ENCODE measurements at regions not wholly inside any gene's neighbourhood (a gene's known extent, or its start where the extent isn't known, plus 50 kb on each side); places are given as distances from the start of the nearest gene placed in this dataset.

- no peak for DNase-seq
- 81 to 90% methylated on average over 4 of the region's 4 CpGs for WGBS, 2 donors
- Histone ChIP-seq H3K4me1 (no peaks in the 10 kb centered on the region), H3K9me3 (peaks cover 0 to 9% (median 0%) of the 10 kb centered on the region in 11 donors), H3K4me3 (no peak overlapping the region), H3K36me3 (no peaks in the 10 kb centered on the region), H3K27me3 (no peaks in the 10 kb centered on the region), H3K27ac (no peak overlapping the region)
- ATAC-seq = no peak
- TF ChIP-seq CTCF (IDR thresholded peaks at IDR 0.05) = no peak
- intact Hi-C loops (cut with DNase I) = no loop called here
Measured at GRCh38 chr2:40606862-40607261, 155.0 kb upstream of the SLC8A1 start.

- DNase-seq = no peak
- Histone ChIP-seq H3K9me3 (peaks cover 0 to 13% (median 0%) of the 10 kb centered on the region in 11 donors), H3K4me1 (no peaks in the 10 kb centered on the region), H3K4me3 (no peak overlapping the region), H3K36me3 (no peaks in the 10 kb centered on the region), H3K27me3 (no peaks in the 10 kb centered on the region), H3K27ac (no peak overlapping the region)
- ATAC-seq = no peak
- no peak for TF ChIP-seq CTCF (IDR thresholded peaks at IDR 0.05)
- intact Hi-C loops (cut with DNase I) = no loop called here
- WGBS, 2 donors = 83 to 84% methylated on average over 4 of the region's 4 CpGs
Measured at GRCh38 chr2:40611196-40611595, 159.3 kb upstream of the SLC8A1 start.

- no peak overlapping the region for H3K27ac ChIP-seq
- H3K4me1 ChIP-seq = no peaks in the 10 kb centered on the region
- TF ChIP-seq CTCF (IDR thresholded peaks at IDR 0.05) = no peak
- 81 to 87% methylated on average over 3 of the region's 3 CpGs for WGBS, 2 donors
- H3K27me3 ChIP-seq = no peaks in the 10 kb centered on the region
- no peak overlapping the region for H3K4me3 ChIP-seq
- intact Hi-C loops (cut with DNase I) = no loop called here
- H3K9me3 ChIP-seq = no peaks in the 10 kb centered on the region
- no peaks in the 10 kb centered on the region for H3K36me3 ChIP-seq
- no peak for DNase-seq
- ATAC-seq = no peak
Measured at GRCh38 chr2:40625849-40626248, 174.0 kb upstream of the SLC8A1 start.

GRCh38 chr2:40628556-40628955 is 176.7 kb upstream of the SLC8A1 start:
- Histone ChIP-seq H3K36me3 (no peaks in the 10 kb centered on the region), H3K27ac (no peak overlapping the region), H3K9me3 (no peaks in the 10 kb centered on the region), H3K27me3 (no peaks in the 10 kb centered on the region), H3K4me1 (no peaks in the 10 kb centered on the region), H3K4me3 (no peak overlapping the region)
- no peak for ATAC-seq
- WGBS, 2 donors = 58 to 61% methylated on average over 3 of the region's 3 CpGs
- no peak for TF ChIP-seq CTCF (IDR thresholded peaks at IDR 0.05)
- intact Hi-C loops (cut with DNase I) = no loop called here
- no peak for DNase-seq

Data from heart right ventricle (tissue), 16 donors.